HG03571 (cell line): ENCODE measurements at regions not wholly inside any gene's neighbourhood (a gene's known extent, or its start where the extent isn't known, plus 50 kb on each side); places are given as distances from the start of the nearest gene placed in this dataset.

ENCODE experiments used
- ATAC-seq: cut with Tn5 transposase; IDR thresholded peaks from one replicate; pipeline ENCODE4 v1.9.1; 2021; ENCODE audit not compliant: unreplicated experiment

- ATAC-seq, result no peak
Observed at GRCh38 chr2:6443061-6443823, 422.5 kb downstream of the CMPK2 start.

DNA sequence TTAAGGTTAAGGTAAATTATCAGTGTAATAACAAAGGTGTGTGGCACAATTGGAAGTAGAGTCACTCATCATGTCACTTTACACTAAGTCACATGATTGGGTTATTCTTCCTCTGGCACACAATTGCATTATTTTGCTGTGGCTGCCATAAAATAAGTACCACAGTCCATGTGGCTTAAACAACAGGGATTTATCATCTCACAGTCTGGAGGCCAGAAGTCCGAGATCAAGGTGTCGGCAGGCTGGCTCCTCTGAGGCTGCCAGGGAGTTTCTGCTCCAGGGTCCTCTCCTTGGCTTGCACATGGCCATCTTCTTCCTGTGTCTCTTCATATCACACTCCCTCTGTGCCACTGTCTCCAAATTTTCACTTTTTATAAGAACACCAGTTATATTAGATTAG, 421.2 kb downstream of the CMPK2 start:
- ATAC-seq, result no peak

- ATAC-seq, result no peak
Observed at GRCh38 chr2:6445156-6445555, 420.6 kb downstream of the CMPK2 start.

DNA sequence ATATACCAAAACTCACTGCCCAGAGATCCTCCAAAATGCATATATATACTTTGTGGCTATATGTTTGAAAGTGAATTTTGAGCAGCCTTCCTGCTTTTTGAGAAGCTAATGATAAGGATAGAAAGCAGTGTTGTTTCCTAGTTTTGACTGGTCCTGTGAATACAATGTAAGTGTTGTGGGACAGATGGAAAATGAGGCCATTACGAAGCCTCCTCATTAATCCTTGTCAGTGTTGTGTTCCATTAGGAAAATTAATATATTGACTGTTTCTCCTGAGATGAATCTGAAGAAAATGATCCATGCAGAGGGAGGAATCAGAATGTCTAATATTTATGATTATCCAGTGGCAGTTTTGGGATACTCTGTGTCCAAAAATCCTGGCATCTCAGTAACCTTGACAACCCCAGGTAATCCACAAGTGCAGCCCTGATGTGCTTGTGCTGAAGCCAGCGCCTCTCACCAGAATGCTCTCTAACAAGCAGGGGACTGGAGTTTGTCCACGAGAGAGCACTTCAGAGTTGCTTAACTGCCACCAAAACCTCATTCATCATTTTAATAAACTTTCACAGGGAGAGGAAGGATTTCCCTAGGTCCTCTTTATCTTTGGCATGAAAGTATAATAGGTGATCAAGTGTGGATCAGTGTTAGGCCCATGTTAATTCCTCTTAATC, 418.6 kb downstream of the CMPK2 start:
- no peak for ATAC-seq

GRCh38 chr2:6448893-6449292, 416.8 kb downstream of the CMPK2 start:
- ATAC-seq, result no peak

DNA sequence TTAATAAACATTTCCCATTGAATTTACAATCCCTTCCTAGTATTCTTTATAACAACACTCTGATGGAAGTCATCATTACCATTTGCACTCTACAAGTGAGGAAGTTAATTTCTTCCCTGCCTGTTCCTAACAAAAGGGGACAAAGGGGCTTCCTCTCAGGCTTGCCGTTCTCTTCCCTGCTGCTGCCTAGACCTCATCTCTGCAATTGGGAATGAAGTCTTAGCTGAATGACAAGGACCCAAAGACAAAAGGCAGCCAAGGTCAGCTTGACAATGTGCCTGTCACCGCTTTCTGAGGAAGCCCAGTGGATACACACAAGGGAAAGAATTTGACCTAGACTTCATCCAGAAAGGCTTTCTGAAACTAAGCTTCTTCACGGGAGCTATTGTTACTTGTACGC, 416.4 kb downstream of the CMPK2 start:
- ATAC-seq, result no peak

GRCh38 chr2:6452702-6453481, 412.8 kb downstream of the CMPK2 start:
- ATAC-seq, result no peak

GRCh38 chr2:6454286-6454990, 411.3 kb downstream of the CMPK2 start:
- ATAC-seq, result no peak

DNA sequence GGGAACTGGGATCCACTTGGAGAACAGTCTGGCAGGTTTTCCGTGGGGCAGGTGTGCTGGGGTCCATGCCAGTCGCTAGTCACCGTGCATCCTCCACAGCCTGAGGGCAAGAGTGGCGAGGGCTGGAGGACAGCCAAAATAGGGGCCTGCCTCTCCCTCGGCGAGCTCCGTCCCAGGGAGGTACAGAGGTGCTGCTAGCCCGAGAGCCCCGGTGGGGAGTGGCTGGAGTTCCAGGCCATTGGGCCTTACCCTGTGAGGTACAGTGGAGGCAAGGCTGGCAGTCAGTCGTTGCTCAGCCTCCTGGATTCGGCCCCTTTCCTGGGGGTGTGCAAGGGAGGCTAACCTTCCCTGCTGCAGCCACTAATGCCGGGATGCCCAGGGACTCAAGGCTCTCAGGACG, 406.6 kb downstream of the CMPK2 start:
- no peak for ATAC-seq

DNA sequence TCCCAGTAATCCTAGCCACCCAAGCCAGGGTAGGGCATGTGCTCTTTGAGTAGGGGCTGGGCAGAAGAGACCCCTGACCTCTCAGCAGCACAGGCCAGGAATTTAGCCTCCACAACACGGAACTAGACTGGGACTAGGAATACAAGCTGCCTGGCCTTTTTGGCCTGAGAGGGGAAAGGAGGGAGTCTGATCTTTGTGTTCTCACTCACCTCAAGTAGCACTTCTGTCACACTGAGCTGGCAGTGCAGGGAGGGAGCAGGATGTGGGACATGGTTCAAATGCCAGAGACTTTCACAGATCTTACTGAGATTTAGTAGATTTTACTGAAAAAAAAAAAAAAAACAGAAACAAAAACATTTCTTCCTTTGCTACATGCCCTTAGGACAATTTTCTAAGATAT, 395.2 kb downstream of the CMPK2 start:
- no peak for ATAC-seq

GRCh38 chr2:6471419-6471818, 394.3 kb downstream of the CMPK2 start:
- ATAC-seq, result no peak

DNA sequence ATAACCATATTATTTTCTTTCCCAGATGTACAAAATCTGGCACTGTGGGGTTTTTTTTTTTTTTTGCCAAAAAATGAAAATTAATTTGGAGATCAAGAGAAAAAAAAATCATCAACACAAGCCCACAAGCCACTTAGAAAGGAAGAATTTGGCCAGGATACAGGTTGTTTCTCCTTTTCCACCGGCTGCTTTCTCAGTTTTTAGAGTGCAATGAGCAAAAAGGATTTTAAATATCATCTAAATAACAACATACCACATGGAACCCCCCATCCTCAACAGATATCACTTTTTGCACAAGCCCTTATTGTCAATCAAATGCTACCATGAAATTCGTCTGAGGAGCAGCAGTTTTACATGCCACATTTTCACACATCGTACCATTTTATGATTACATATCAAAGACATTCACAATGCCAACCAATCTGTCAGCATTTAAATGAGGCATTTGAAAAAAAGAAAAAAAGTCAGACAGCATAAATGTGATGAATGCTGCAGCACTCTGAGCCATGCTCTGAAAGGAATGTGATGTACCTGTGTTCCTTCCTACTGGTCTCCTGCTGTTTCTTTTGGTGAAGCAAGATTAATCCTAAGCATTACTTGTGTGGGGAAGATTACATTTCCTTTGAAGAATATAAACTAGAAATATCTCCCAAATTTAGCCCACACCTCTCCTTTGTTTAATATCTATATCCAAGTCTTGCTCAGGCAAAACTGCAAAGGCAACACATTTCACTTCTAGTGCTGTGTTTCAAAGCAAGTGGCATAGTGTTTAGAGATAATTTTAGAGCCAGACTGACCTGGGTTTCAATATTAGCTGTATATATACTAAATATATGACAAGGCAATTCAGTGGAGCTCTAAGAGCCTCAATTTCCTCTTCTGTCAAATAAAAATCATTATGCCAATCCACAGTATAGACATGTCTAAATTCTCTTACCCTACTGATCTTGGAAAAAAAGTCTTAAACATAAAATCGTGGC, 391.3 kb downstream of the CMPK2 start:
- no peak for ATAC-seq

DNA sequence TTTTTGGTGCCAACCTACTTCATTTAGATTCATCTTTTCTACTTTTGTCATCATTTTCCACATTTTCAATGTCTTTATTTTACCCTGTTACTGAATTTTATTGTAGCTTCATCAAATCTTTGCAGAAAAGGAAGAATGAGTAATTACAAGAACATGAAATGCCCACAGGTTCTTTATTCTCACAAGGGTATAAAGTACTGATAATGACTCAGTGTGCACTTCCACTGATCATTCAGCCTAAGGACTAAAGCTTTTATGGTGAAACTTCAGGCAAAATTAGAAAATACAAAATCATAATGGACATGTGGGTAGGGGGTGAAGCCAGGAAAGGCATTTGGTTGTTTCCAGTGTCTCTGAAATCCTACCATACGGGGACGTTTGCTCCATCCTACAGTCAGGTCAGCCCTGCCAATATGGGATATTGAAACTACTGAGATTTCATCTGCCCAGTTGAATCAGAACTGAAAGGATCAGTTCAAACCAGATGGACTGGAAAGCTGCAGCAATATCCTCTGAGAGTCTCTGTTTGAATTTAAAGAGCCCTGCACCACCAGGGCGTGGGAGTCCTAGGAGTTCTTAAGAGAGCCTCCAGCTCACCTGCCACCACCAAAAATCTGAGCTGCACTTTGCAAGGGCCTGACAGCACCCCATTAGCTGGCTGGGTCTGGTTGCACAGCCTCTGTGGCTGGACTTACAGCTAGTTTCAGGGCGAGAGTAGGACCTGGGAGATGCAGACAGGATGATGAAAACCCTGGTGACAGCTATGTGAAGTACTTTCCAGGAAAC, 390.4 kb downstream of the CMPK2 start:
- no peak for ATAC-seq

GRCh38 chr2:6480514-6480913, 385.2 kb downstream of the CMPK2 start:
- no peak for ATAC-seq

DNA sequence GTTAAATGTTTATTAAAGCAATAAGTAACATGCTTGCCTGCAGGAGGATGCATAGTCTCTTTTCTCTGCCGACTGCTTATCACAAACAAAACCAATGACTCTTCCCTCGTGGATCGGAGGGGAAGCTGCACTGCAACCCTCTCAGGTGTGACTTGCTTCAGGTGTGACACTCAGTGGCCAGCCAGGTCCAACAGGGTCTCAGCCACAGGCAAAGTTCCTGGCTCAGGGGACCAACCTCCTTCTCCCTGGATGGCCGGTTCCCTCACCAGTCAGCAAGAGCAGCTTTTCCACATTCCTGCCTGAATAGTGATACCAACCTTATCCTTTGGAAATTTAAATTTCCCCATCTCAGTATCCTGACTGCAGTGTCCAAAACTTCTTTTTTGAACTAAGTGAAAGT, 383.5 kb downstream of the CMPK2 start:
- ATAC-seq, result no peak

DNA sequence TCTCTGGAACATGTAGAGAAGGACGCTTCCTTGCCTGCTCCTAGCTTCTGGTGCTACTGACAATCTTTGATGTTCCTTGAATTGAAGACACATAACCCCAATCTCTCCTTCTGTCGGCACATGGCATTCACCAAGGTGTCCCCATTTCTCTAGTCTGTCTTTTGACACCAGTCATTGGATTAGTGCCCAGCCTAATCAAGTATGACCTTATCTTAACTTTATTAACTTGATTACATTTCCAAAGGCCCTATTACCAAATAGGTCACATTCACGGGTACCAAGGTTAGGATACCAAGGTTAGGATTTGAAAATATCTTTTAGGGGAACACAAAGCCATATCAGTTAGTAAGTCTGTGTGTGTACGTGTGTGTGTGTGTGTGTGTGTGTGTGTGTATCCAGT, 377.9 kb downstream of the CMPK2 start:
- no peak for ATAC-seq

DNA sequence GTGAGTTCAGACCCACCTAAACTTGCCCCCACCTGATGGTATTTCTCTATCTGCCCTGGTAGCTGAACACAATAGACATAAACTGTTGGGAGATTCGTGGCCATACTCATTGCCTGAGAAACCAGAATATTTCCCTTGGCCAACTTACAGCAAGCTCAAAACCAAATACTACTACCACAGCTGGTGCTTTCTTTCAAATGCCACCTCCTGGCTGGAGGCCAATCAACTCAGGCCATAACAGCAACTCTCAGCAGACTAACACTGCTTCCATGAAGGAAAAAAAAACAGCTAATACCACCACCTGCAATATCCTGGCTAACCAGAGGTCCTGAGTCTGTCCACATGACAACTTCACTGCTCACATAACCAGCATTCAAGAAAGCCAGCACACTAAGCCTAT, 373.1 kb downstream of the CMPK2 start:
- ATAC-seq, result no peak

DNA sequence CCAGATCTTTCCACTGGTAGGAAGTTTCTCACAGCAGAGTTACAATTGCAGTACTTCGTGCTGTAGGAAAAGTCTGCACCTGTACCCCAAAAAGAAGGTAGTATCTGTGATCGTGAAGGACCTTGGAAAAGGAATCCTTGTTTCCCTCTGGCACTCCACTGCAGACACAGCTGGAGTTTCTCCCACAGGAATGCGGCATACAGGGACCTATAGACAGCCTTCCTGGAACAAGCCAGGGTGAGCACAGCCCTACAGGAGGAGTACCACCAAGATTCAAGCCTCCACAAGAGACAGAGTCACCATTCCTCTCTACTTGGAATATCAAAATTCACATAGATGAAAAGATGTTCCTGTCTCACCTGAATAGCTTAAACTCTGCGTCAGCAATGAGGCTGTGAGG, 372.4 kb downstream of the CMPK2 start:
- ATAC-seq, result no peak

- ATAC-seq, result no peak
Observed at GRCh38 chr2:6493669-6494068, 372.0 kb downstream of the CMPK2 start.
